H9 (cell line): ENCODE measurements at regions not wholly inside any gene's neighbourhood (a gene's known extent, or its start where the extent isn't known, plus 50 kb on each side); places are given as distances from the start of the nearest gene placed in this dataset.

Source experiments
- DNase-seq: peaks from one replicate; pipeline ENCODE4 v3.0.0-alpha.2; 2017
- H2AFZ ChIP-seq: one replicate; pipeline ENCODE4 v1.6.1; 2013; ENCODE audit warnings: mild to moderate bottlenecking, low read length, control low read depth, moderate library complexity
- H2AK5ac ChIP-seq: 2 replicates; pipeline ENCODE4 v1.6.1; 2013; ENCODE audit warnings: low read length, control low read depth, mixed read lengths; ENCODE audit not compliant: insufficient read length
- H2BK120ac ChIP-seq: one replicate; pipeline ENCODE4 v1.6.1; 2013; ENCODE audit warnings: low read depth, mild to moderate bottlenecking, low read length, control low read depth, inconsistent platforms; ENCODE audit not compliant: poor library complexity, severe bottlenecking
- H2BK12ac ChIP-seq: 2 replicates; pipeline ENCODE4 v1.6.1; 2013; ENCODE audit warnings: low read length, control low read depth, mixed read lengths, low read depth; ENCODE audit not compliant: insufficient read length
- H2BK15ac ChIP-seq: 2 replicates; pipeline ENCODE4 v1.6.1; 2013; ENCODE audit warnings: low read depth, low read length, control low read depth
- H2BK20ac ChIP-seq: one replicate; pipeline ENCODE4 v1.6.1; 2013; ENCODE audit warnings: low read depth, mild to moderate bottlenecking, low read length, control low read depth, inconsistent platforms; ENCODE audit not compliant: poor library complexity, severe bottlenecking
- H2BK5ac ChIP-seq: 2 replicates; pipeline ENCODE4 v1.6.1; 2013; ENCODE audit warnings: low read length, control low read depth, mixed read lengths; ENCODE audit not compliant: insufficient read length
- H3K14ac ChIP-seq: 2 replicates; pipeline ENCODE4 v1.6.1; 2013; ENCODE audit warnings: low read length, control low read depth; ENCODE audit not compliant: insufficient read depth
- H3K18ac ChIP-seq: 2 replicates; pipeline ENCODE4 v1.6.1; 2013; ENCODE audit warnings: low read depth, mild to moderate bottlenecking, mixed read lengths, low read length, control low read depth; ENCODE audit not compliant: insufficient read length
- H3K23ac ChIP-seq: 2 replicates; pipeline ENCODE4 v1.6.1; 2013; ENCODE audit warnings: low read length, control low read depth, mixed read lengths, low read depth; ENCODE audit not compliant: insufficient read length
- H3K23me2 ChIP-seq: 2 replicates; pipeline ENCODE4 v1.6.1; 2013; ENCODE audit warnings: low read depth, mild to moderate bottlenecking, mixed read lengths, low read length, control low read depth; ENCODE audit not compliant: insufficient read length, poor library complexity, severe bottlenecking
- H3K27ac ChIP-seq: 2 replicates; pipeline ENCODE4 v1.5.1; 2013; ENCODE audit warnings: low read length, control low read depth, mixed read lengths, low read depth; ENCODE audit not compliant: insufficient read length
- H3K27me3 ChIP-seq: 2 replicates; pipeline ENCODE4 v1.6.1; 2013; ENCODE audit warnings: low read length, control low read depth, inconsistent platforms; ENCODE audit not compliant: insufficient read depth
- H3K4ac ChIP-seq: 2 replicates; pipeline ENCODE4 v1.6.1; 2013; ENCODE audit warnings: low read depth, mild to moderate bottlenecking, control low read depth, inconsistent platforms, low read length, moderate library complexity
- H3K4me1 ChIP-seq: 2 replicates; pipeline ENCODE4 v1.6.1; 2013; ENCODE audit warnings: low read length, control low read depth, inconsistent platforms; ENCODE audit not compliant: insufficient read depth
- H3K4me2 ChIP-seq: 2 replicates; pipeline ENCODE4 v1.6.1; 2013; ENCODE audit warnings: low read length, control low read depth, mixed read lengths; ENCODE audit not compliant: insufficient read length, insufficient read depth
- H3K56ac ChIP-seq: 2 replicates; pipeline ENCODE4 v1.6.1; 2013; ENCODE audit warnings: low read depth, mild to moderate bottlenecking, mixed read lengths, low read length, control low read depth; ENCODE audit not compliant: insufficient read length
- H3K79me1 ChIP-seq: 2 replicates; pipeline ENCODE4 v1.6.1; 2013; ENCODE audit warnings: low read depth, mild to moderate bottlenecking, moderate library complexity, low read length, control low read depth, inconsistent platforms; ENCODE audit not compliant: insufficient read depth, poor library complexity, severe bottlenecking
- H3K79me2 ChIP-seq: 2 replicates; pipeline ENCODE4 v1.6.1; 2013; ENCODE audit warnings: low read length, control low read depth, inconsistent platforms; ENCODE audit not compliant: insufficient read depth
- H3K9ac ChIP-seq: 2 replicates; pipeline ENCODE4 v1.6.1; 2013; ENCODE audit warnings: low read length, control low read depth, mixed read lengths; ENCODE audit not compliant: insufficient read length; ENCODE audit errors: extremely low read depth
- H3K9me3 ChIP-seq: one replicate; pipeline ENCODE4 v1.6.1; 2013; ENCODE audit warnings: low read depth, low read length, inconsistent platforms; ENCODE audit not compliant: control insufficient read depth
- H3T11ph ChIP-seq: one replicate; pipeline ENCODE4 v1.6.1; 2013; ENCODE audit warnings: mild to moderate bottlenecking, low read length, control low read depth, inconsistent platforms
- H4K20me1 ChIP-seq: one replicate; pipeline ENCODE4 v1.6.1; 2013; ENCODE audit not compliant: control insufficient read depth, insufficient read length, insufficient read depth
- H4K5ac ChIP-seq: 2 replicates; pipeline ENCODE4 v1.6.1; 2013; ENCODE audit warnings: low read depth, mild to moderate bottlenecking, mixed read lengths, low read length, control low read depth; ENCODE audit not compliant: insufficient read length
- H4K8ac ChIP-seq: replicated peaks from 2 replicates; pipeline ENCODE4 v1.6.1; 2013; ENCODE audit warnings: low read length, control low read depth, mixed read lengths, low read depth; ENCODE audit not compliant: insufficient read length
- H4K91ac ChIP-seq: 2 replicates; pipeline ENCODE4 v1.6.1; 2013; ENCODE audit warnings: low read depth, mild to moderate bottlenecking, moderate library complexity, mixed read lengths, low read length, control low read depth; ENCODE audit not compliant: insufficient read length
- H3K27ac Mint-ChIP-seq, 3 experiments: 2 replicates in 2 of 3; 3 replicates in 1 of 3; pipeline ENCODE4 v1.8.0; 2020 to 2021; ENCODE audit warnings: mixed read lengths in 3 of 3, mild to moderate bottlenecking in 1 of 3, moderate library complexity in 1 of 3
- H3K27me3 Mint-ChIP-seq: 2 replicates; pipeline ENCODE4 v1.8.0; 2021; ENCODE audit warnings: low read depth, mild to moderate bottlenecking, moderate library complexity, mixed read lengths
- H3K36me3 Mint-ChIP-seq, 3 experiments: 2 replicates in 2 of 3; 3 replicates in 1 of 3; pipeline ENCODE4 v1.8.0; 2020 to 2021; ENCODE audit warnings: low read depth in 3 of 3, mixed read lengths in 3 of 3; ENCODE audit not compliant: insufficient read depth in 1 of 3
- H3K4me1 Mint-ChIP-seq, 2 experiments: 2 replicates each; pipeline ENCODE4 v1.8.0; 2020; ENCODE audit warnings: mixed read lengths in 2 of 2
- H3K4me3 Mint-ChIP-seq, 2 experiments: 2 replicates in 1 of 2; 3 replicates in 1 of 2; pipeline ENCODE4 v1.8.0; 2020 to 2021; ENCODE audit warnings: mild to moderate bottlenecking in 2 of 2, mixed read lengths in 2 of 2, moderate library complexity in 1 of 2
- H3K9me3 Mint-ChIP-seq, 2 experiments: 2 replicates in 1 of 2; 3 replicates in 1 of 2; pipeline ENCODE4 v1.8.0; 2020; ENCODE audit warnings: mild to moderate bottlenecking in 2 of 2, mixed read lengths in 2 of 2, moderate library complexity in 1 of 2
- CTCF ChIP-seq: fragments of 200-600 bp; sonication (generic); conservative IDR thresholded peaks from 3 replicates; pipeline ENCODE4 v1.8.0; 2021; ENCODE audit warnings: antibody characterized with exemption, mild to moderate bottlenecking
- WGBS: extraction: QIAGEN DNeasy Blood & Tissue Kit; methylation state at CpG from one replicate; pipeline ENCODE4 v1.1.7; 2013; ENCODE audit warnings: missing lambda C conversion rate, low lambda C conversion rate, mixed read lengths; ENCODE audit not compliant: insufficient read length; ENCODE audit errors: extremely low coverage; 5-methylcytosine and 5-hydroxymethylcytosine counted together

GRCh38 chr6:79373246-79373645 is 138.8 kb upstream of the HMGN3 start:
- no peak for TF ChIP-seq CTCF
- H3K27me3 ChIP-seq = no peaks in the 10 kb centered on the region
- DNase-seq = no peak
- no peaks in the 10 kb centered on the region for H4K20me1 ChIP-seq
- no peak overlapping the region for H3K4ac ChIP-seq
- peaks cover 13 to 22% of the 10 kb centered on the region in 2 experiments for H3K9me3 Mint-ChIP-seq
- H3K27ac Mint-ChIP-seq = no peak overlapping the region; a peak in 2 of 7 replicates
- no peak overlapping the region for H3K23ac ChIP-seq
- no peak overlapping the region for H2BK15ac ChIP-seq
- H4K5ac ChIP-seq = no peak overlapping the region
- H2BK12ac ChIP-seq = no peak overlapping the region
- no peak overlapping the region for H3K9ac ChIP-seq
- H2AK5ac ChIP-seq = no peak overlapping the region
- no peaks in the 10 kb centered on the region for H3K23me2 ChIP-seq
- no peaks in the 10 kb centered on the region for H3K79me1 ChIP-seq
- no peak overlapping the region for H2AFZ ChIP-seq
- H3K18ac ChIP-seq = no peak overlapping the region
- H3K36me3 Mint-ChIP-seq = peaks cover 5 to 20% (median 13%) of the 10 kb centered on the region in 3 experiments
- H2BK5ac ChIP-seq = no peak overlapping the region
- H3K4me1 Mint-ChIP-seq = peaks cover 5 to 8% of the 10 kb centered on the region in 2 experiments
- no peaks in the 10 kb centered on the region for H3K27me3 Mint-ChIP-seq
- no peak overlapping the region for H3K27ac ChIP-seq
- H3K9me3 ChIP-seq = peaks cover 5% of the 10 kb centered on the region
- H3K4me2 ChIP-seq = no peak overlapping the region
- H3K14ac ChIP-seq = no peak overlapping the region
- no peak overlapping the region for H3K56ac ChIP-seq
- H3K79me2 ChIP-seq = no peaks in the 10 kb centered on the region
- H3K4me1 ChIP-seq = no peaks in the 10 kb centered on the region
- H3K4me3 Mint-ChIP-seq = no peak overlapping the region
- H4K8ac ChIP-seq = no peak overlapping the region
- H4K91ac ChIP-seq = no peak overlapping the region
- no peak overlapping the region for H3T11ph ChIP-seq
- WGBS = no CpG with 5 or more reads among the region's 3 CpGs
- no peak overlapping the region for H2BK20ac ChIP-seq
- H2BK120ac ChIP-seq = no peak overlapping the region
